Upper lobe of left lung (tissue), 4 donors: ENCODE measurements at regions not wholly inside any gene's neighbourhood (a gene's known extent, or its start where the extent isn't known, plus 50 kb on each side); places are given as distances from the start of the nearest gene placed in this dataset.

Experiments
- EP300 ChIP-seq, 4 donors: sonication (generic); formaldehyde crosslinking; IDR thresholded peaks; one replicate each; pipeline ENCODE4 v1.5.1; 2017; ENCODE audit warnings: antibody characterized with exemption in 4 of 4, control low read depth in 2 of 4
- POLR2A ChIP-seq, 4 donors: fragments of 450-650 bp; IDR thresholded peaks; one replicate each; pipeline ENCODE4 v1.5.1; 2016 to 2017; ENCODE audit warnings: antibody characterized with exemption in 4 of 4, mild to moderate bottlenecking in 2 of 4
- TF ChIP-seq, protein P1 (sequence below), 6 experiments: fragments of 450-650 bp in 4 of 6; fragments of 200-600 bp in 2 of 6; sonication (generic) in 2 of 6; IDR thresholded peaks; one replicate each; pipeline ENCODE4 v1.5.1; 2016 to 2019; ENCODE audit warnings: antibody characterized with exemption in 6 of 6

- TF ChIP-seq, protein P1, sequence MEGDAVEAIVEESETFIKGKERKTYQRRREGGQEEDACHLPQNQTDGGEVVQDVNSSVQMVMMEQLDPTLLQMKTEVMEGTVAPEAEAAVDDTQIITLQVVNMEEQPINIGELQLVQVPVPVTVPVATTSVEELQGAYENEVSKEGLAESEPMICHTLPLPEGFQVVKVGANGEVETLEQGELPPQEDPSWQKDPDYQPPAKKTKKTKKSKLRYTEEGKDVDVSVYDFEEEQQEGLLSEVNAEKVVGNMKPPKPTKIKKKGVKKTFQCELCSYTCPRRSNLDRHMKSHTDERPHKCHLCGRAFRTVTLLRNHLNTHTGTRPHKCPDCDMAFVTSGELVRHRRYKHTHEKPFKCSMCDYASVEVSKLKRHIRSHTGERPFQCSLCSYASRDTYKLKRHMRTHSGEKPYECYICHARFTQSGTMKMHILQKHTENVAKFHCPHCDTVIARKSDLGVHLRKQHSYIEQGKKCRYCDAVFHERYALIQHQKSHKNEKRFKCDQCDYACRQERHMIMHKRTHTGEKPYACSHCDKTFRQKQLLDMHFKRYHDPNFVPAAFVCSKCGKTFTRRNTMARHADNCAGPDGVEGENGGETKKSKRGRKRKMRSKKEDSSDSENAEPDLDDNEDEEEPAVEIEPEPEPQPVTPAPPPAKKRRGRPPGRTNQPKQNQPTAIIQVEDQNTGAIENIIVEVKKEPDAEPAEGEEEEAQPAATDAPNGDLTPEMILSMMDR (IDR thresholded peaks at IDR 0.05), result no peak
- TF ChIP-seq POLR2A (IDR thresholded peaks at IDR 0.05) (no peak), EP300 (IDR thresholded peaks at IDR 0.05) (no peak)
These were observed 454.9 kb downstream of the LPIN1 start for GRCh38 chr2:12201369-12201768.
